ENCODE measurements at regions not wholly inside any gene's neighbourhood (a gene's known extent, or its start where the extent isn't known, plus 50 kb on each side); places are given as distances from the start of the nearest gene placed in this dataset.

DNA sequence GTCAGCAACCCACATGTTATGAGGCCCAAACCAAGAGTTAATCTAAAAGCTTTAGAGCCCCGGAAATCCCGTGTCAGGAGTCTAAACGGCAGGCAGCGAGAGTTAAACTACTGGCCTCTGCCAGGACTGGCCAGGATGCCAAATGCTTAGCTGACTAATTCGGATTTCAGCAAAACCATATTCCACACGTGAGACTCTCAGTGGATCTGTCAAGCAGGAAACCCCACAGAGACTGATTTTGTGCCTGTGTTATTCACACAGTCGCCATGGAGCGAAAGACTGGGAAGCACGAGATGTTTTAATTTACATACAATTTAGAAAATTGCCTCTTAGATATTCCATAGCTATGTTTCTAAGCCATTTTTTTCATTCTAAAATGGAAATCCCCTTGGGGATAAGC lies 152.9 kb downstream of the RNASET2 start:
- no peak for TF ChIP-seq POLR2A (IDR thresholded peaks at IDR 0.05)
- TF ChIP-seq, protein P1, sequence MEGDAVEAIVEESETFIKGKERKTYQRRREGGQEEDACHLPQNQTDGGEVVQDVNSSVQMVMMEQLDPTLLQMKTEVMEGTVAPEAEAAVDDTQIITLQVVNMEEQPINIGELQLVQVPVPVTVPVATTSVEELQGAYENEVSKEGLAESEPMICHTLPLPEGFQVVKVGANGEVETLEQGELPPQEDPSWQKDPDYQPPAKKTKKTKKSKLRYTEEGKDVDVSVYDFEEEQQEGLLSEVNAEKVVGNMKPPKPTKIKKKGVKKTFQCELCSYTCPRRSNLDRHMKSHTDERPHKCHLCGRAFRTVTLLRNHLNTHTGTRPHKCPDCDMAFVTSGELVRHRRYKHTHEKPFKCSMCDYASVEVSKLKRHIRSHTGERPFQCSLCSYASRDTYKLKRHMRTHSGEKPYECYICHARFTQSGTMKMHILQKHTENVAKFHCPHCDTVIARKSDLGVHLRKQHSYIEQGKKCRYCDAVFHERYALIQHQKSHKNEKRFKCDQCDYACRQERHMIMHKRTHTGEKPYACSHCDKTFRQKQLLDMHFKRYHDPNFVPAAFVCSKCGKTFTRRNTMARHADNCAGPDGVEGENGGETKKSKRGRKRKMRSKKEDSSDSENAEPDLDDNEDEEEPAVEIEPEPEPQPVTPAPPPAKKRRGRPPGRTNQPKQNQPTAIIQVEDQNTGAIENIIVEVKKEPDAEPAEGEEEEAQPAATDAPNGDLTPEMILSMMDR (IDR thresholded peaks at IDR 0.05) = no peak
